ENCODE measurements at regions not wholly inside any gene's neighbourhood (a gene's known extent, or its start where the extent isn't known, plus 50 kb on each side); places are given as distances from the start of the nearest gene placed in this dataset.

DNA sequence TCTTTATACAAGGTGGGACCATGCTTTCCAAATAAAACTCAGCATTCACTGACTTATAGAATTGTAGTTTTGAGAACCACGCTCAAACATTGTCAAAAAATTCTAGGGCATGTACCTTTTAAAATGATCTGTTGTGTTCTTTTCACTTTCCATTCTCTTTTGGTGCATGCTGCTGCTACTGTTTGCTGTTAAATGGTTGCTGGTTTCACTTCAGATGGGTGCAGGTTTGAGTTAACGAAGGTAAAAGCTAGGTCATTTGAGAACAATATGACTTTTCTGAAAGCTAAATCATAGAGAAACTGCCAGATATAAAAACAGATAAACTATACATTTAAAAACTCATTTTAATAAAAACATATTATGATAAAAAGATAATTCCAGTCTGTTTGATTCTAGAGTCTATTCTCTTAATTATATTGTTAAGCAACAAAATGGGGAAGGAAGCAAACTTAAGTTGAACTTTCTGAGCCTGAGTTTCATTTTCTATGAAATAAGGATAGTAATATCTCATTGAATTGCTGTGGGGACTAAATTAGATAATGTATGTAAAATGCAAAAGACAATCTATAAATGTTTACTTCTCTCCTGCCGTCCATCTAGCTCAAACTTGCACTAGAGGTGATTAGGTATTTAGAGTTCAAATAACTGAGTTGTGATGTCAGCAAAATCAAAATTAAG lies 82.4 kb downstream of the OXSM start:
- no peak overlapping the region for H3K27ac ChIP-seq (ENCODE audit: low read depth, low read length)
- no peak overlapping the region for H4K5ac ChIP-seq (ENCODE audit: insufficient read length, low read depth, low read length)
- no peak overlapping the region for H4K91ac ChIP-seq (replicated peaks; ENCODE audit: insufficient read length, low read length)
- peaks cover 0 to 4% (median 0%) of the 10 kb centered on the region in 4 experiments; a peak in 1 of 7 replicates for H3K4me1 ChIP-seq (replicated peaks in 1 of 4; ENCODE audit: control insufficient read depth in 3 of 4, insufficient read depth in 4 of 4, low read length in 3 of 4)
- H2AFZ ChIP-seq (ENCODE audit: low read length): no peak overlapping the region
- no peak overlapping the region for H3K23ac ChIP-seq (ENCODE audit: insufficient read length)
- H3K79me1 ChIP-seq (ENCODE audit: low read depth, low read length): no peaks in the 10 kb centered on the region
- H3K4ac ChIP-seq (replicated peaks; ENCODE audit: insufficient read length, low read depth, low read length): no peak overlapping the region
- H3K9ac ChIP-seq (replicated peaks in 1 of 4; ENCODE audit: extremely low read depth in 1 of 4, low read depth in 3 of 4, low read length in 3 of 4): no peak overlapping the region
- H2BK120ac ChIP-seq (replicated peaks; ENCODE audit: low read depth, low read length): no peak overlapping the region
- H3K14ac ChIP-seq (ENCODE audit: insufficient read length): no peak overlapping the region
- H2BK15ac ChIP-seq (ENCODE audit: low read length): no peak overlapping the region
- no peaks in the 10 kb centered on the region for H3K9me3 ChIP-seq (ENCODE audit: insufficient read depth in 2 of 2, low read depth in 1 of 2, low read length in 1 of 2)
- no peak overlapping the region for H3K4me2 ChIP-seq (ENCODE audit: insufficient read depth in 1 of 2, low read depth in 2 of 2, low read length in 2 of 2)
- no peaks in the 10 kb centered on the region for H3K36me3 ChIP-seq (ENCODE audit: control insufficient read depth in 2 of 4, insufficient read depth in 4 of 4, low read length in 3 of 4)
- no peaks in the 10 kb centered on the region for H4K20me1 ChIP-seq (replicated peaks in 1 of 2; ENCODE audit: control insufficient read depth in 1 of 2, insufficient read depth in 2 of 2, low read length in 2 of 2)
- no peak overlapping the region for H2BK12ac ChIP-seq (ENCODE audit: low read depth, low read length)
- ChIA-PET POLR2A (ENCODE audit: partially characterized antibody) (no interaction called here), CTCF (ENCODE audit: partially characterized antibody) (interaction anchor here (1.1 to 1.3 kb wide), 3 partner anchors 15 to 35 kb away, joined by 3 to 4 read pairs (median 3); no protein-coding TSS in a partner anchor)
- FAIRE-seq (no peak), DNase-seq (ENCODE audit: low read depth in 1 of 2, low spot score in 2 of 2) (no peak)
- H2AK5ac ChIP-seq (ENCODE audit: low read depth, low read length): no peak overlapping the region
- no peak overlapping the region for H2BK5ac ChIP-seq (ENCODE audit: low read depth, low read length)
- no peaks in the 10 kb centered on the region for H3K23me2 ChIP-seq (ENCODE audit: low read depth, low read length)
- H2BK20ac ChIP-seq (ENCODE audit: low read length): no peak overlapping the region
- WGBS, 2 experiments (ENCODE audit: extremely low coverage in 1 of 2, insufficient coverage in 1 of 2, insufficient read length in 1 of 2, insufficient replicate concordance in 2 of 2, low coverage in 1 of 2, low lambda C conversion rate in 2 of 2, missing lambda C conversion rate in 1 of 2): 82% methylated on average over 3 of the region's 3 CpGs; no CpG with 5 or more reads in 1 of the 2 experiments
- no peak overlapping the region for H3K18ac ChIP-seq (ENCODE audit: extremely low read depth, low read length)
- no peaks in the 10 kb centered on the region for H3K27me3 ChIP-seq (replicated peaks in 1 of 4; ENCODE audit: control insufficient read depth in 3 of 4, extremely low read depth in 1 of 4, insufficient read depth in 3 of 4, low read length in 3 of 4)
- H4K8ac ChIP-seq (ENCODE audit: extremely low read depth, insufficient read depth, low read length): no peak overlapping the region
- H3K79me2 ChIP-seq (ENCODE audit: control insufficient read depth in 1 of 2, insufficient read depth in 2 of 2, low read length in 2 of 2): no peaks in the 10 kb centered on the region
- H3K56ac ChIP-seq (replicated peaks; ENCODE audit: insufficient read length, low read depth, low read length): no peak overlapping the region
- no peak overlapping the region for H3K4me3 ChIP-seq (ENCODE audit: extremely low read depth in 1 of 4, insufficient read depth in 2 of 4, low read depth in 3 of 4, low read length in 4 of 4)
- TF ChIP-seq RAD21 (IDR thresholded peaks at IDR 0.05 in 1 of 2, conservative IDR thresholded peaks at IDR 0.05 in 1 of 2; ENCODE audit: low read depth in 2 of 2, low read length in 2 of 2) (no peak), GABPA (IDR thresholded peaks at IDR 0.05; ENCODE audit: borderline replicate concordance, insufficient read depth, low read length) (no peak), ASH2L (IDR thresholded peaks at IDR 0.05; ENCODE audit: low read length) (no peak), CEBPB (IDR thresholded peaks at IDR 0.05; ENCODE audit: low read depth, low read length) (no peak), BRCA1 (IDR thresholded peaks at IDR 0.05; ENCODE audit: low read depth, low read length) (no peak), NRF1 (IDR thresholded peaks at IDR 0.05; ENCODE audit: low read depth, low read length) (no peak), ATF3 (IDR thresholded peaks at IDR 0.05; ENCODE audit: insufficient read depth, low read depth, low read length) (no peak), CBX5 (IDR thresholded peaks at IDR 0.05; ENCODE audit: low read depth, low read length) (no peak), CBX8 (IDR thresholded peaks at IDR 0.05; ENCODE audit: borderline replicate concordance, low read depth, low read length) (no peak), RFX5 (IDR thresholded peaks at IDR 0.05; ENCODE audit: borderline replicate concordance, low read depth, low read length) (no peak), EGR1 (IDR thresholded peaks at IDR 0.05; ENCODE audit: borderline replicate concordance, low read depth, low read length) (no peak), SAP30 (IDR thresholded peaks at IDR 0.05; ENCODE audit: insufficient read depth, insufficient replicate concordance, low read length) (no peak)
